HG03135 (cell line): ENCODE measurements at regions not wholly inside any gene's neighbourhood (a gene's known extent, or its start where the extent isn't known, plus 50 kb on each side); places are given as distances from the start of the nearest gene placed in this dataset.
"Not testable (repeated sequence)": the region's sequence is repeated elsewhere in the genome, so short reads cannot be mapped to it uniquely, and the experiment has no call there.

Source experiments
- ATAC-seq: cut with Tn5 transposase; IDR thresholded peaks from one replicate; pipeline ENCODE4 v1.9.1; 2021; ENCODE audit warnings: mild to moderate bottlenecking, moderate library complexity; ENCODE audit not compliant: unreplicated experiment

DNA sequence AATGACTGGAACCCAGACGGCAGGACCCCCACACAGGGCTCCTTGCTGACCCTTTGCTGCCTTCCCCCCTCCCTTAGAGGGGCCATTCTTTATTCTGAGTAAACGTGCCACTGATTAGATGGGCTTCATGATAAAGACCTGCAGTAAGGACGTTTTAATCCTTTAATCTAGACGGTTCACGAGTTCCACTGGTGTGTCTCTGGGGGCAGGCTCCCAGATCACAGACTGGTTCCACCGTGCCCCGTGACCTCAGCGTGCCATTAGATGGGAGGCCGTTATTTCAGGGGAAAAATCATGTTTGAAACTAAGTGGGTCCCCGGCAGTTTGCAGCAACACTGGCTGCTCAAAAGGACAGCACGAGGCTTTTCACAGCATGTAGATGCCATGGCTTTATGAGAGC lies 246.9 kb upstream of the PLGLB2 start:
- not testable (repeated sequence) for ATAC-seq

DNA sequence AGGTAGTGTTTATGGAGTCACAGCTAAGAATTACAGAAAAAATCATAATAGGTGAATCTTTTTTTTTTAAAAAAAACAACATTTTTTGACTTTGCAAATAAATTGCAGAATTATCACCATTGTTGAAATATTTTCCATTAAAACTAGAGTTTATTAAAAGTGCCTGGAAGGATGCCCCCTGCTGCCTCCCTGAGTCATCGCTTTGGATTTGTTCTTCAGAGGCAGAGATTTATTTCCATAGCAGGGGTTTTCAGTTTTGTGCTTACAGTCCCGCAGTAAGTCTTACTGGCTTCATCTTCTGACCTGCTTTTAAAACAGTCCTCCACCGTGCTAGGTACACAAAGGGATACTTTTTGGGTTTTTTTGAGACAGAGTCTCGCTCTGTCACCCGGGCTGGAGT lies 244.9 kb upstream of the PLGLB2 start:
- ATAC-seq: not testable (repeated sequence)

DNA sequence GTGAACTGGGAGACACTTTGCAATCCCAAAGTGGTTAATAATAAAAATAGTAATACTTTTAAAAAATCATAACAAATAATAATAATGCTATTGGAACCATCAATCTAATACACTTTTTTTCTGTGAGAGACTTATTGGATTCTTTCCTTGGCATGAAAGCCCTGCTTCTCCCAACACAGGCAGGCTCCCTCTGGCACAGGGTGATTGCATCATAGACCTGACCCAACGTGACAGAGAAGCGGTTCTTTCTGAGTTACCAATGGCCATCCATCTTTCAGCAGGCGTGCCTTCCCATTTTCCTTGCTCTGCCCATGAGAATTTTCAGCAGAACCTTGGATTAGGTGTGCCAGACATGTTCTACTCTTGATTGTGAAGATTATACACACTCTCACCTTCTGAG lies 242.6 kb upstream of the PLGLB2 start:
- not testable (repeated sequence) for ATAC-seq

GRCh38 chr2:87505909-87506308 lies 242.0 kb upstream of the PLGLB2 start:
- ATAC-seq: not testable (repeated sequence)

GRCh38 chr2:87507378-87508348 lies 240.2 kb upstream of the PLGLB2 start:
- not testable (repeated sequence) for ATAC-seq

GRCh38 chr2:87511195-87511778 lies 236.6 kb upstream of the PLGLB2 start:
- not testable (repeated sequence) for ATAC-seq

DNA sequence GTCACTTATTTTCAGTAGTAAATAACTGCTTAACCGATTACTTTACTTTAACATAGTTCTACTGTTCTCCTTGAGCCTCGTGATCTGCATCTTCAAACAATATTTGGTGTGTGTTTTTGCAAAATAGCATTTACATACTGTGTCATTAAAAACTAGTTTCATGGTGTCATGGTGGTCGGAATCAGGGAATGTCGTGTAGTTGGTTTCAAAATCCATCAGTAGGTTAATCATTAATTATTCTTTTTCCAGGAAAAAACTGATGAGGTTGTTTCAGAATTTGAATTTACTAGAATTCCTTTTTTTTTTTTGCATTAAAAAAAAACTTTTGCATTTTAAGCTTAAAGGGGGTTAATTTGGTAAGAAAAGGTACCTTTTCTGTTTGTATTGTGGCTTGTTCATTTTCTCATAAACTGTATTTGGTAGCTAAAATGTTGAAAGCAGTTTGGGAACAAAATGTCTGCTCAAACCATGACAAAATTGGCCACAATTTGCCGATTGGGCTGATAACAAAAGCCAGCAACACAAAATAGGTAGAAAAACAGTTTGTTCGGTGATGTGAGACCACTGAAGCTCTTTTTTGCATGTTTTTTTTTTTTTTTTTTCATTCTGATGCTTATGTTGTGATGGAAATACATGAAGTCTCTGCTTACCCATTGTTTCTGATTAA lies 234.9 kb upstream of the PLGLB2 start:
- not testable (repeated sequence) for ATAC-seq

GRCh38 chr2:87514034-87514433 lies 233.9 kb upstream of the PLGLB2 start:
- ATAC-seq: peak; percentile 53

GRCh38 chr2:87514515-87514914 lies 233.4 kb upstream of the PLGLB2 start:
- ATAC-seq: not testable (repeated sequence)

DNA sequence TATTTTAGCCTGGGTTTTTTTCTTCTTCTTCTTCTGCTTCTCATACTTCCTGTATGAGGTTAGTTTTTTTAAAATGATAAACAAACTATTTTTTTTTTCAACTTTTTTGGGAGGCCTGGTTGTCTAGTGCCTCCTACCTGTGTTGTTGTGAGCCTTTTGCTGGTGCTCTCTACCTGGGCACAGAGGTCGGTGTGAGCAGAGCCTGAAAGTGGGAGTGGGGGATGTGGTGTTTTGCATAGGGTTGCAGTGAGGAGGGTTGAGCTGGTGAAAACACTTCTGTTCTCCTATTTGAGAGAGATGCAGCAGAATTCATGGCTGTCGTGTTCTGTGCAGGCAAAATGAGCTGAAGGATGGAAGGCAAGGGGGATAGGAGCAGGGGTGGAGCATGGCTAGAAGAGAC lies 232.7 kb upstream of the PLGLB2 start:
- not testable (repeated sequence) for ATAC-seq

DNA sequence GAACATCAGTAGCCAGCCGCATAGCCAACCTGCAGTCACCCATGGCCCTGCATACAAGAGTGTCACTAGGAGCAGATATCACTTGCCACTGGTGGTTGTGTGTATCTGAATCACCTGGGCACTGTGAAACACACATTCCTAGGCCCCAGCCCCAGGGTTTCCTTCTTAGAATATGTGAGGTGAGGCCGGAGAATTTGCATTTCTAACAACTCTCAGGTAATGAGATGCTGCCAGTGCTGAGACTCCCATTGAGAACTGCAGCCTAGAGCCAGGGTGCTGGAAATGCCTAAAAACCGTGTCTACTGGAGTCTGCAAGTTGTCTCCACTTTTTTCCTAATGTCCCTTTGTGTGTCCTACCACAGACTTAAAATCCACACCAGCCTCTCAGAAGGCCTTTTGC lies 232.0 kb upstream of the PLGLB2 start:
- ATAC-seq: not testable (repeated sequence)

GRCh38 chr2:87516369-87516967 lies 231.4 kb upstream of the PLGLB2 start:
- not testable (repeated sequence) for ATAC-seq

DNA sequence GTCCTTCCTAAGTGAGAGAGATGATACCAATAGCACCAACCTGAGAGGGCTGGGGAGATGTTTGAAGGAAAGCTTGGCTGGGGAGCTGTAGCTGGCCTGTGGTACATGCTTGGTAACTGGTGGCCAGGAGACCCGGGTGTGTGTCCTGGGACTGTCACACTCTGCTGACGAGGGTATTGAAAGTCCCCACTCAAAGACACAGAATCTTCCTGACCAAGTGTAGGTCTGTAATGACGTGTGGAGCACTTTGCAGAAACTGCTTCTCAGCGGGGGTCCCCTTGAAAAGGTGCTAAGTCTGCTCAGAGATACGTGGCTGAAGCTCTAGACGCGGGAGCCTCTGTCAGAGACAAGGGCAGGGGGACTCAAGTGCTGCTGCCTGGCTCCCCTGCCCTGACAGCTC lies 230.4 kb upstream of the PLGLB2 start:
- not testable (repeated sequence) for ATAC-seq

DNA sequence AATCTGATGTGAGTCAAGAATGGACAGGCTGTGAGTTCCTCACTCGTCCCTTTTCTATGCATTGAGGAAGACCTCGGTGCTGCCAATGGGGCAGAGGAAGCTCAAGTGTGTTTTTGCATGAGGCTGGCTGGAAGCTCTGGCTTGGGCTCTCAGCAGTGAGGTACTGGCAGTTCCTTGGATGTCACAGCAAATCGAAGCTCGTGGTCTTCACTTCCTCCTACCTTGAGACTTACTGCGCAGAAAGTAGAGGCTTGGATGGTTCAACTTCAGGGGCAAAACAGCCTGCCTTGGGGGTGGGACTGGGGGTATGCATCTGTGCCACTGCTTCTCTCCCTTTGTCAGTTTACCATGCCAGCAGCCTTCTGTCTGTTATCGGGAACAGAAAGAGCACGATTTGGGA lies 229.8 kb upstream of the PLGLB2 start:
- ATAC-seq: not testable (repeated sequence)

- not testable (repeated sequence) for ATAC-seq
Observed at GRCh38 chr2:87518547-87518946, 229.3 kb upstream of the PLGLB2 start.

DNA sequence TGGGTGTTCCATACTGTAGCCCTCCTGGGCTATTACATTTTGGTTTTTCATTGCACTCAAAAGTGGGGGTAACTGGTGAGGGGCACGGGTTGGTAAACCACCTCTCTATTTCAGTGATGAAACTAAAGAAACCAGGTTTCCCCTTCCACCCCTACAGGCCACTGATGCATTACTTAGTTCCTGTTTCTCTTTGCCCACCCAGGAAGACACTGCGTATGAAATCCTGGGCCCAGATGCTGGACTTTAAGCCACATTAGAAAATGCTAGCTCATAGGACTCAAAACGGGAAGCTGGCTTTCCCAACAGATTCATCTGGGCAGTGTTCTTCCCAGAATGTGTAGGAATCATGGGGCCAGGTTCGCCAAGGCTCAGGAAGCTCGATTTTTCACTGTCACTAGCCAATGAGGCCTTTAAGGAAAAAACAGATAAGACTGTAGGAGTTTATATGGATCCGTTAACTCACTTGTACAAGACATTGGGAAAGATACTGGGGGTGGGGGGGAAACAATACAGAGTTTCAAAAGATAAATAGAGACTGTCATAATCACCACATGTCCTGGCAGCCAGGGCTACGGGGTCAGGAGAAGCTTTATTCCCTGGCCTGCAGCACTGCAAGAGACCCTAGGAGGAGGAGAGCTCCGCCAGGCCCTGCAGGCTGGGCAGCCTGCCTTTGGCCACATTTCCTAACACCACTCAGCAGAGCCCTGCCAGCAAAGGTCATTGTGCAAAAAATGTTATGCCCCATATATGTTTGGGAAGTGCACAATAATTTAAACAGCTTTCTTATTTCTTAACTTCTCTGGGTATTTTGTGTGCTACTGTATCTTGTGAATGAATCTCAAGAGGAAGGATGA lies 228.5 kb upstream of the PLGLB2 start:
- peak; percentile 37 for ATAC-seq

DNA sequence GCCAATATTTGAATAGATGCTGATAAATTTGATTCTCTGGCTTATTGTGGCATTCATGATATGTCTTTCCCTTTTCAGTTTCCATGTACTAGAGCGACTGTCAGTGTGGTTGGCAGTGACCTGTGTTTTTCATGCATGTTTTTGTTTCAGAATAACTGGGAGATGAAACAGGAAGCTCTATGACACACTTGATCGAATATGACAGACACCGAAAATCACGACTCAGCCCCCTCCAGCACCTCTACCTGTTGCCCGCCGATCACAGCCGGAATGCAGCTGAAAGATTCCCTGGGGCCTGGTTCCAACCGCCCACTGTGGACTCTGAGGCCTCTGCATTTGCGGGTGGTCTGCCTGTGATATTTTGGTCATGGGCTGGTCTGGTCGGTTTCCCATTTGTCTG lies 226.8 kb upstream of the PLGLB2 start:
- peak; percentile 53 for ATAC-seq

DNA sequence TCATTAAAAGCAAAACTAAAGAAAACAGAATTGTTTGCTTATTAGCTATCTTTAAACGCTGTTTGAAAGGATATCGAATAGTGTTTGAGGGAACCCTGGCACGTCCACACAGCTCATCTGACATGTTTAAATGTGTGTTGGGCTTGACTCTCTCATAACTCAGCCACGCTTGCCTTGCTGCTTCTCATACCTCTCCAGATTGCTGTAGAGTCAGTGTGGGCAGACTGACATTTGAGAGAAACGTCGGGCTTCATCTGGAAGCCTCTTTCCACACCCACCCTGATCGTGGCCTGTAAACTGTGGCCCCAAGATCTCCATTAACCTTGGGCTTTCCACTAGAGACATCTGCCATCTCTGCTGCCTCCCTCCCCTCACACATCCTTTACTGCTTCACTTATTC lies 226.4 kb upstream of the PLGLB2 start:
- not testable (repeated sequence) for ATAC-seq

- ATAC-seq: not testable (repeated sequence)
Observed at GRCh38 chr2:87524619-87525188, 223.2 kb upstream of the PLGLB2 start.

- not testable (repeated sequence) for ATAC-seq
Observed at GRCh38 chr2:87525497-87525991, 222.3 kb upstream of the PLGLB2 start.
